H1 (cell line): ENCODE measurements at regions not wholly inside any gene's neighbourhood (a gene's known extent, or its start where the extent isn't known, plus 50 kb on each side); places are given as distances from the start of the nearest gene placed in this dataset.

Experiments used
- CTCF ChIA-PET: fragments of 300-600 bp; sonication (Branson Sonifier 250); formaldehyde crosslinking; loops from one replicate; lab custom pipeline; 2021; ENCODE audit not compliant: partially characterized antibody; lab: Charles Lee
- POLR2A ChIA-PET: fragments of 300-600 bp; sonication (Branson Sonifier 250); formaldehyde crosslinking; loops from one replicate; lab custom pipeline; 2021; ENCODE audit warnings: inconsistent platforms; ENCODE audit not compliant: partially characterized antibody; lab: Charles Lee
- DNase-seq, 2 experiments: peaks; one replicate each; pipeline versions ENCODE4 v3.0.0 to v3.0.0-alpha.2; 2010 to 2022; ENCODE audit warnings: low spot score in 2 of 2, low read depth in 1 of 2, mixed read lengths in 1 of 2
- FAIRE-seq: peaks from 2 replicates; lab custom pipeline; 2011; peaks lifted over from hg19 to GRCh38; lab: Jason Lieb, UNC
- H2AFZ ChIP-seq: 2 replicates; pipeline ENCODE4 v1.8.1; 2012; ENCODE audit warnings: low read length, inconsistent platforms
- H2AK5ac ChIP-seq: 2 replicates; pipeline ENCODE4 v1.6.1; 2013; ENCODE audit warnings: low read depth, low read length
- H2BK120ac ChIP-seq: replicated peaks from 2 replicates; pipeline ENCODE3; 2013; ENCODE audit warnings: low read depth, low read length, inconsistent platforms
- H2BK12ac ChIP-seq: 2 replicates; pipeline ENCODE4 v1.6.1; 2013; ENCODE audit warnings: low read depth, low read length
- H2BK15ac ChIP-seq: 2 replicates; pipeline ENCODE4 v1.6.1; 2013; ENCODE audit warnings: low read length
- H2BK20ac ChIP-seq: 2 replicates; pipeline ENCODE4 v1.6.1; 2013; ENCODE audit warnings: low read length
- H2BK5ac ChIP-seq: 2 replicates; pipeline ENCODE4 v1.6.1; 2013; ENCODE audit warnings: low read depth, low read length
- H3K14ac ChIP-seq: 2 replicates; pipeline ENCODE4 v1.6.1; 2013; ENCODE audit warnings: inconsistent platforms; ENCODE audit not compliant: insufficient read length
- H3K18ac ChIP-seq: 2 replicates; pipeline ENCODE4 v1.6.1; 2013; ENCODE audit warnings: low read length; ENCODE audit errors: extremely low read depth
- H3K23ac ChIP-seq: 2 replicates; pipeline ENCODE4 v1.6.1; 2013; ENCODE audit warnings: inconsistent platforms; ENCODE audit not compliant: insufficient read length
- H3K23me2 ChIP-seq: 2 replicates; pipeline ENCODE4 v1.6.1; 2013; ENCODE audit warnings: low read depth, low read length
- H3K27ac ChIP-seq: 2 replicates; pipeline ENCODE4 v1.6.1; 2011; ENCODE audit warnings: low read depth, low read length, inconsistent platforms
- H3K27me3 ChIP-seq, 4 experiments: replicated peaks in 1 of 4; 1 replicate in 1 of 4; 2 replicates in 3 of 4; pipeline versions ENCODE4 v1.6.1 to v1.8.1; 2011 to 2013; ENCODE audit warnings: low read length in 3 of 4, mild to moderate bottlenecking in 3 of 4, inconsistent platforms in 2 of 4, mixed read lengths in 2 of 4, moderate library complexity in 1 of 4; ENCODE audit not compliant: control insufficient read depth in 3 of 4, insufficient read depth in 3 of 4; ENCODE audit errors: extremely low read depth in 1 of 4
- H3K36me3 ChIP-seq, 4 experiments: 2 replicates each; pipeline versions ENCODE4 v1.6.1 to v1.8.1; 2011 to 2013; ENCODE audit warnings: mild to moderate bottlenecking in 4 of 4, low read length in 3 of 4, moderate library complexity in 2 of 4, control low read depth in 1 of 4, inconsistent platforms in 1 of 4; ENCODE audit not compliant: insufficient read depth in 4 of 4, control insufficient read depth in 2 of 4
- H3K4ac ChIP-seq: replicated peaks from 2 replicates; pipeline ENCODE3; 2013; ENCODE audit warnings: low read length, low read depth, mixed read lengths, inconsistent platforms; ENCODE audit not compliant: insufficient read length
- H3K4me1 ChIP-seq, 4 experiments: replicated peaks in 1 of 4; 1 replicate in 1 of 4; 2 replicates in 3 of 4; pipeline versions ENCODE4 v1.6.1 to v1.8.1; 2011 to 2013; ENCODE audit warnings: low read length in 3 of 4, inconsistent platforms in 2 of 4, mixed read lengths in 1 of 4; ENCODE audit not compliant: insufficient read depth in 4 of 4, control insufficient read depth in 3 of 4
- H3K4me2 ChIP-seq, 2 experiments: 2 replicates each; pipeline versions ENCODE4 v1.6.1 to v1.8.1; 2011 to 2013; ENCODE audit warnings: low read depth in 2 of 2, low read length in 2 of 2, control low read depth in 1 of 2, inconsistent platforms in 1 of 2, mild to moderate bottlenecking in 1 of 2; ENCODE audit not compliant: insufficient read depth in 1 of 2
- H3K4me3 ChIP-seq, 4 experiments: fragments of 200-600, 300-600 bp in 1 of 4; sonication (generic), shearing (Covaris generic), sonication (Bioruptor Twin) in 1 of 4; 2 replicates each; pipeline versions ENCODE4 v1.5.1 to v1.8.1; 2011 to 2016; ENCODE audit warnings: low read length in 4 of 4, low read depth in 3 of 4, control low read depth in 2 of 4, inconsistent platforms in 2 of 4, mild to moderate bottlenecking in 2 of 4, mixed read lengths in 1 of 4, moderate library complexity in 1 of 4; ENCODE audit not compliant: insufficient read depth in 2 of 4; ENCODE audit errors: extremely low read depth in 1 of 4
- H3K56ac ChIP-seq: replicated peaks from 2 replicates; pipeline ENCODE3; 2013; ENCODE audit warnings: low read depth, mild to moderate bottlenecking, mixed read lengths, low read length, inconsistent platforms; ENCODE audit not compliant: insufficient read length
- H3K79me1 ChIP-seq: 2 replicates; pipeline ENCODE4 v1.6.1; 2013; ENCODE audit warnings: low read depth, low read length, control low read depth
- H3K79me2 ChIP-seq, 2 experiments: 2 replicates each; pipeline versions ENCODE4 v1.6.1 to v1.8.1; 2012 to 2013; ENCODE audit warnings: low read length in 2 of 2, mild to moderate bottlenecking in 2 of 2, inconsistent platforms in 1 of 2; ENCODE audit not compliant: insufficient read depth in 2 of 2, control insufficient read depth in 1 of 2
- H3K9ac ChIP-seq, 4 experiments: replicated peaks in 1 of 4; 1 replicate in 1 of 4; 2 replicates in 3 of 4; pipeline versions ENCODE4 v1.6.1 to v1.8.1; 2011 to 2013; ENCODE audit warnings: low read depth in 3 of 4, low read length in 3 of 4, control low read depth in 2 of 4, mild to moderate bottlenecking in 2 of 4, moderate library complexity in 2 of 4, inconsistent platforms in 1 of 4; ENCODE audit errors: extremely low read depth in 1 of 4
- H3K9me3 ChIP-seq, 2 experiments: 2 replicates each; pipeline versions ENCODE4 v1.6.1 to v1.8.1; 2012 to 2013; ENCODE audit warnings: mild to moderate bottlenecking in 2 of 2, moderate library complexity in 2 of 2, control low read depth in 1 of 2, inconsistent platforms in 1 of 2, low read depth in 1 of 2, low read length in 1 of 2, mixed read lengths in 1 of 2; ENCODE audit not compliant: insufficient read depth in 2 of 2
- H4K20me1 ChIP-seq, 2 experiments: replicated peaks in 1 of 2; 2 replicates each; pipeline versions ENCODE3 to v1.8.1; 2011 to 2013; ENCODE audit warnings: inconsistent platforms in 2 of 2, low read length in 2 of 2, mild to moderate bottlenecking in 1 of 2; ENCODE audit not compliant: insufficient read depth in 2 of 2, control insufficient read depth in 1 of 2
- H4K5ac ChIP-seq: 2 replicates; pipeline ENCODE4 v1.6.1; 2013; ENCODE audit warnings: low read length, low read depth, mixed read lengths, inconsistent platforms; ENCODE audit not compliant: insufficient read length
- H4K8ac ChIP-seq: 2 replicates; pipeline ENCODE4 v1.8.0; 2013; ENCODE audit warnings: mild to moderate bottlenecking, moderate library complexity, low read length, inconsistent platforms; ENCODE audit not compliant: insufficient read depth; ENCODE audit errors: extremely low read depth
- H4K91ac ChIP-seq: replicated peaks from 2 replicates; pipeline ENCODE3; 2013; ENCODE audit warnings: low read length, mixed read lengths, inconsistent platforms; ENCODE audit not compliant: insufficient read length
- ASH2L ChIP-seq: fragments of 200-600, 300-600 bp; sonication (generic); IDR thresholded peaks from one replicate; pipeline ENCODE4 v1.7.1; 2017; ENCODE audit warnings: low read length
- BCL11A ChIP-seq, 2 experiments: IDR thresholded peaks; one replicate each; pipeline ENCODE4 v1.6.1; 2011; ENCODE audit warnings: low read depth in 2 of 2, low read length in 2 of 2, mild to moderate bottlenecking in 2 of 2
- CHD1 ChIP-seq: IDR thresholded peaks from 2 replicates; pipeline ENCODE4 v1.6.1; 2012; ENCODE audit warnings: low read depth, low read length, improper control_type of control experiment
- CREB1 ChIP-seq: IDR thresholded peaks from 2 replicates; pipeline ENCODE4 v1.6.1; 2012; ENCODE audit warnings: inconsistent platforms
- EGR1 ChIP-seq: IDR thresholded peaks from 2 replicates; pipeline ENCODE4 v1.6.1; 2011; ENCODE audit warnings: low read depth, low read length, borderline replicate concordance
- JUN ChIP-seq: IDR thresholded peaks from 2 replicates; pipeline ENCODE4 v1.6.1; 2011; ENCODE audit warnings: low read depth, mild to moderate bottlenecking, improper control_type of control experiment, low read length
- KDM4A ChIP-seq: IDR thresholded peaks from one replicate; pipeline ENCODE4 v1.7.1; 2012; ENCODE audit warnings: low read depth, mild to moderate bottlenecking, moderate library complexity, low read length, inconsistent platforms; ENCODE audit not compliant: severe bottlenecking
- MAFK ChIP-seq: IDR thresholded peaks from 2 replicates; pipeline ENCODE4 v1.6.1; 2012; ENCODE audit warnings: low read depth, mild to moderate bottlenecking, improper control_type of control experiment, low read length
- POLR2A ChIP-seq, 2 experiments: IDR thresholded peaks; 1 replicate in 1 of 2; 2 replicates in 1 of 2; pipeline ENCODE4 v1.6.1; 2011; ENCODE audit warnings: low read depth in 2 of 2, low read length in 2 of 2, mild to moderate bottlenecking in 2 of 2; ENCODE audit errors: control extremely low read depth in 1 of 2
- POU5F1 ChIP-seq: IDR thresholded peaks from 2 replicates; pipeline ENCODE4 v1.6.1; 2011; ENCODE audit warnings: low read depth, mild to moderate bottlenecking, low read length, moderate library complexity
- RAD21 ChIP-seq, 2 experiments: IDR thresholded peaks in 1 of 2; conservative IDR thresholded peaks in 1 of 2; 2 replicates each; pipeline ENCODE4 v1.6.1; 2011; ENCODE audit warnings: low read depth in 2 of 2, low read length in 2 of 2, improper control_type of control experiment in 1 of 2, inconsistent platforms in 1 of 2, mild to moderate bottlenecking in 1 of 2, moderate library complexity in 1 of 2
- RNF2 ChIP-seq: fragments of 200-900, 300-1000 bp; sonication (generic); IDR thresholded peaks from 2 replicates; pipeline ENCODE4 v1.7.1; 2016; ENCODE audit warnings: borderline replicate concordance, low read depth, mild to moderate bottlenecking, antibody characterized with exemption, low read length; ENCODE audit not compliant: poor library complexity, severe bottlenecking; ENCODE audit errors: missing control alignments
- SIN3A ChIP-seq, 2 experiments: IDR thresholded peaks in 1 of 2; conservative IDR thresholded peaks in 1 of 2; 2 replicates each; pipeline ENCODE4 v1.6.1; 2011 to 2012; ENCODE audit warnings: low read length in 2 of 2, improper control_type of control experiment in 1 of 2, low read depth in 1 of 2, mild to moderate bottlenecking in 1 of 2
- TAF1 ChIP-seq: IDR thresholded peaks from 2 replicates; pipeline ENCODE4 v1.6.1; 2011; ENCODE audit warnings: mild to moderate bottlenecking, low read depth, low read length
- TAF7 ChIP-seq: optimal IDR thresholded peaks from 2 replicates; pipeline ENCODE3; 2011; ENCODE audit warnings: low read depth, mild to moderate bottlenecking, inconsistent platforms, low read length, moderate library complexity, borderline replicate concordance
- WGBS, 2 experiments: shearing (Covaris generic) in 1 of 2; methylation state at CpG; one replicate each; pipeline versions ENCODE4 v1.1.6 to v1.1.7; 2013 to 2015; ENCODE audit warnings: low lambda C conversion rate in 2 of 2, mixed read lengths in 2 of 2, inconsistent platforms in 1 of 2, low coverage in 1 of 2, missing lambda C conversion rate in 1 of 2; ENCODE audit not compliant: insufficient replicate concordance in 2 of 2, insufficient coverage in 1 of 2, insufficient read length in 1 of 2; ENCODE audit errors: extremely low coverage in 1 of 2, missing lambda C conversion rate in 1 of 2; 5-methylcytosine and 5-hydroxymethylcytosine counted together

DNA sequence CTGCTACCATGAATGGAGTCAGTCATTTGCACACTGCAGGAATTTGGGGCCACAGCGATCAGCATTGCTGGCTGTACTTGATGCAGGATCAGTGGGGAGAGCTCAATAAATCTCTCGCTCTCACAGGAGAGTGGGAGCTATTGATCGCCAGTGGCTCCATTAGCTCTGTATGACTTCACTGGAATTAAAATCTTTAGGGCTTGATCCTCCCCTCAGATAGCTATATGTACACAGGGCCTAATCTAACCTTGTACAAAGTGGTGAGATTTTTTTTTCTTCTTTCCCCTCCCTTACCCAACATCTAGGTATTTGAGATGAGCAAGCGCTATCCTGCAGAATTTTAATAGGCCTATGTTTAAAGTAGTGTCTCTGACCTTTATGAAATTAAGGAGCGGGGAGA lies 84.9 kb downstream of the IZUMO3 start:
- no peak overlapping the region for H4K8ac ChIP-seq
- H3K36me3 ChIP-seq: no peaks in the 10 kb centered on the region
- no peak overlapping the region for H3K4me3 ChIP-seq
- H3K79me1 ChIP-seq: no peaks in the 10 kb centered on the region
- no peak overlapping the region for H3K27ac ChIP-seq
- H3K4me2 ChIP-seq: no peak overlapping the region
- no peaks in the 10 kb centered on the region for H4K20me1 ChIP-seq
- no peak overlapping the region for H2BK20ac ChIP-seq
- no peaks in the 10 kb centered on the region for H3K27me3 ChIP-seq
- CTCF ChIA-PET: interaction anchor here (1.3 kb wide), 1 partner anchor 920 kb away, joined by 3 read pairs; no protein-coding TSS in a partner anchor
- no peak overlapping the region for H2BK120ac ChIP-seq
- H3K23ac ChIP-seq: no peak overlapping the region
- H2AK5ac ChIP-seq: no peak overlapping the region
- H2BK5ac ChIP-seq: no peak overlapping the region
- no peak overlapping the region for H3K9ac ChIP-seq
- H3K9me3 ChIP-seq: no peaks in the 10 kb centered on the region
- peaks cover 0 to 7% (median 2%) of the 10 kb centered on the region in 4 experiments; a peak in 3 of 7 replicates for H3K4me1 ChIP-seq
- no peak overlapping the region for H4K5ac ChIP-seq
- no peak overlapping the region for H3K14ac ChIP-seq
- H2AFZ ChIP-seq: no peak overlapping the region
- H2BK12ac ChIP-seq: no peak overlapping the region
- POLR2A ChIA-PET: no interaction called here
- H3K18ac ChIP-seq: no peak overlapping the region
- no peak overlapping the region for H3K56ac ChIP-seq
- no peak overlapping the region for H2BK15ac ChIP-seq
- 95% methylated on average over 5 of the region's 5 CpGs; no CpG with 5 or more reads in 1 of the 2 experiments for WGBS, 2 experiments
- no peak overlapping the region for H4K91ac ChIP-seq
- H3K4ac ChIP-seq: no peak overlapping the region
- FAIRE-seq: no peak
- H3K23me2 ChIP-seq: no peaks in the 10 kb centered on the region
- H3K79me2 ChIP-seq: no peaks in the 10 kb centered on the region
- no peak for DNase-seq
- TF ChIP-seq JUN (no peak), POLR2A (IDR thresholded peaks at IDR 0.05; ENCODE audit: control extremely low read depth in 1 of 2, low read depth in 2 of 2, low read length in 2 of 2) (no peak), KDM4A (no peak), MAFK (no peak), BCL11A (IDR thresholded peaks at IDR 0.05; ENCODE audit: low read depth in 2 of 2, low read length in 2 of 2) (no peak), POU5F1 (no peak), TAF1 (no peak), CHD1 (no peak), ASH2L (no peak), SIN3A (conservative IDR thresholded peaks at IDR 0.05 in 1 of 2, IDR thresholded peaks at IDR 0.05 in 1 of 2; ENCODE audit: low read depth in 1 of 2, low read length in 2 of 2) (no peak), RNF2 (no peak), RAD21 (IDR thresholded peaks at IDR 0.05 in 1 of 2, conservative IDR thresholded peaks at IDR 0.05 in 1 of 2; ENCODE audit: low read depth in 2 of 2, low read length in 2 of 2) (no peak), CREB1 (no peak), EGR1 (no peak), TAF7 (no peak)
